GM12872 (cell line): ENCODE measurements at regions not wholly inside any gene's neighbourhood (a gene's known extent, or its start where the extent isn't known, plus 50 kb on each side); places are given as distances from the start of the nearest gene placed in this dataset.

Experiments
- TF ChIP-seq, protein P1 (sequence below): IDR thresholded peaks from 3 replicates; pipeline ENCODE4 v1.5.1; 2011; ENCODE audit warnings: low read depth, mild to moderate bottlenecking, low read length, moderate library complexity; ENCODE audit not compliant: insufficient read depth

DNA sequence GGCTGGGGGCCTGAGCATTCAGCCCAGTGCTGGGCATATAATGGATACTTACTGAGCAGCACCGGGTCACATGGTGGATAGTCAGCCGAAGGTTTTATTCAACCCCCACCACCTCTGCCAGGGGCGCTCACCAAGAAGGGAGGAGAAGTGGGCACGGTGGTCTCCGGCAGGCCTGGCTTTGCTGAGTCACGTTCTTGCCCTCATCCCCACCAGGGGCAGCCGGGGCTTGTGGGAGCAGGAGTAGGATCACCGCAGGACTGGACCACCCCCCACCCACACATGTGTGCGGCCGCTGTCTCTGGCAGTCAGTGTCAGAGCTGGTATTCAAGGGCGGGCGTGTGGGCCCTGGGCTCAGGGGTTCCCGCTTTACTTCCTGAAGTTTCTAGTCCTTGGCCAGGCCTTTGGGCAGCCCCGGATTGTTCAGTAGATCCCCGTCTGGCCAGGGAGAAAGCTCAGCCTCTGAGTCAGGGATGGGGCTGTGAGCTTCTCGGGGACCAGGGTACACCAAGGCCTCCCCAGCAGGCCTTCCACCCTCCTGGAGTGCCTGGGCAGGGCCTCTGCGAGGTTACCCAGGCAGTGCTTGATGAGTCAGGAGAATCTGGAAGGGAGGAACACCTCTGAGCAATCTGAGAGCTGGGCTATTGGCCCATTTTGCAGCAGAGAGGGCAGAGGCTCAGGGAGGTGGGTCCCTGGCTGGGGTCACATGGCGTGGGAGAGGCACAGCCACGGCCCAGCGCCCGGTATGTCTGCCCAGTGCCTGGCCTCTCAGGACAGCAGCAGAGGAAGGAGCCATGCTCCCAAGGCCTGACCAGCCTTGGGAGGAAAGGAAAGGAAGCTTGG lies 60.6 kb downstream of the RTL6 start:
- TF ChIP-seq, protein P1, sequence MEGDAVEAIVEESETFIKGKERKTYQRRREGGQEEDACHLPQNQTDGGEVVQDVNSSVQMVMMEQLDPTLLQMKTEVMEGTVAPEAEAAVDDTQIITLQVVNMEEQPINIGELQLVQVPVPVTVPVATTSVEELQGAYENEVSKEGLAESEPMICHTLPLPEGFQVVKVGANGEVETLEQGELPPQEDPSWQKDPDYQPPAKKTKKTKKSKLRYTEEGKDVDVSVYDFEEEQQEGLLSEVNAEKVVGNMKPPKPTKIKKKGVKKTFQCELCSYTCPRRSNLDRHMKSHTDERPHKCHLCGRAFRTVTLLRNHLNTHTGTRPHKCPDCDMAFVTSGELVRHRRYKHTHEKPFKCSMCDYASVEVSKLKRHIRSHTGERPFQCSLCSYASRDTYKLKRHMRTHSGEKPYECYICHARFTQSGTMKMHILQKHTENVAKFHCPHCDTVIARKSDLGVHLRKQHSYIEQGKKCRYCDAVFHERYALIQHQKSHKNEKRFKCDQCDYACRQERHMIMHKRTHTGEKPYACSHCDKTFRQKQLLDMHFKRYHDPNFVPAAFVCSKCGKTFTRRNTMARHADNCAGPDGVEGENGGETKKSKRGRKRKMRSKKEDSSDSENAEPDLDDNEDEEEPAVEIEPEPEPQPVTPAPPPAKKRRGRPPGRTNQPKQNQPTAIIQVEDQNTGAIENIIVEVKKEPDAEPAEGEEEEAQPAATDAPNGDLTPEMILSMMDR = no peak

DNA sequence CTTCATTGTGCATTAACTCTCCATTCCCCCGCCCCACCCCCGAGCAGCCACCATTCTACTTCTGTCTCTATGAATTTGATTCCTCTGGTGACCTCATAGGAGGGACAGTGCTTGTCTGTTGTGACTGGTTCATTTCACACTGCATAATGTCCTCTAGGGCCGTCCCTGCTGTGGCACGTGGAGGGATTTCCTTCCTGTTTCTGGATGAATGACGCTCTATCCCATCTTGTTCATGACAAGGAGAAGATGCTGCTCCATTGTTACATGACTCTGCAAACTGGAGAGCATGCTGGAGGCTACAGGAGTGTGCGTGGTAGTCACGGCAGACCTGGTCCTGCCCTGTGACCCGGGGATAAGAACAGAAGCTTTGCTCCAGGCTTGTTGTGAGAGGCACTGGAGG lies 61.3 kb downstream of the RTL6 start:
- TF ChIP-seq, protein P1 = no peak

GRCh38 chr22:44431256-44431655 lies 66.8 kb downstream of the RTL6 start:
- TF ChIP-seq, protein P1 = no peak

GRCh38 chr22:44430716-44431115 lies 67.3 kb downstream of the RTL6 start:
- TF ChIP-seq, protein P1 = no peak

GRCh38 chr22:44429941-44430587 lies 68.0 kb downstream of the RTL6 start:
- TF ChIP-seq, protein P1 = no peak

DNA sequence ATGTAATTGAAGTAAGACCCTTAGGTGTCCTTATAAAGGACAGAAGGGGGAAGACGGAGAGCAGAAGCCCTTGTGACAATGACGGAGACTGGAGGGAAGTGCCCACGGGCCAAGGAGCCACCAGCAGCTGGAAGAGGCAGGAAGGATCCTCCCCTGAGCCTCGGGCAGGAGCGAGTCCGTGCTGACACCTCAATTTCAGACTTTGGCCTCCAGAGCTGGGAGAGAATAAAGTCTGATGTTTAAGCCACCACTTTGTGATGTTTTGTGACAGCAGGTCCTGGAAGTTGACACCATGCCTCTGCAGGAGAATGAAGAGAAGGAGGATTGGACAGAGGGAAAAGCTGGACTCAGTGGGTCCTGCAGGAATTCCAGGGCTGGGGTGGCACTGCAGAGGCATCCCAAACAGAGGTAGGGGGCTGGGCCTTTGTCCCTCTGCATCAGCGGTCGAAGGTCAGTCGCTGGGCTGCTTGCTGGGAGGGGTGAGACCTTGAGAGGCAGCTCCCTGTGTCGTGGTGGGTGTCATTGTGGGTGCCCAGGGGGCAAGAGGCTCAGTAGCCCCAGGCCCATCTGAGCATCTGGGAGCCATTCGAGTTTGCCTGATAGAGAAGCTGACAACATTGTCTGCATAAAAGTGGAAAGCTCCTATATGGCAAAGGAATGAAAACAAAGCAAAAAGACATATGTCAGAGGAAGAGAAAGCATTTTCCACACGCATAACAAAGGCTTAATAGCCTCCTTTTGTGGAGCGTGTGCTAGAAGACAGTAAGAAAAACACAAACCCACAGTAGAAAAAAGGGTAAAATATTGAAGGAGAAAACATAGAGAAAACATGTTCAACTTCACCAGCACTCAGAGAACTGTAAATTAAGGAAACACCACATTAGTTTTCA lies 68.8 kb downstream of the RTL6 start:
- TF ChIP-seq, protein P1 = no peak
